Motor neuron (in vitro differentiated cells): ENCODE measurements at regions not wholly inside any gene's neighbourhood (a gene's known extent, or its start where the extent isn't known, plus 50 kb on each side); places are given as distances from the start of the nearest gene placed in this dataset.
A peak's percentile ranks its signal among the peaks of the same experiment; 100 is the strongest.

Experiments used
- ATAC-seq, 8 experiments: fragments of 200-7000 bp; cut with Tn5 transposase; replicated peaks in 6 of 8; 2 replicates each; pipeline ENCODE4 v1.8.0; 2021; ENCODE audit warnings: mild to moderate bottlenecking in 8 of 8, moderate library complexity in 8 of 8
- H3K27ac ChIP-seq, 2 donors: fragments of 250-450 bp; sonication (Bioruptor Pico); 2 replicates each; pipeline ENCODE4 v1.9.0; 2021; ENCODE audit warnings: antibody characterized with exemption in 2 of 2, mild to moderate bottlenecking in 2 of 2, moderate library complexity in 1 of 2
- H3K4me1 ChIP-seq, 2 donors: fragments of 250-450 bp; sonication (Bioruptor Pico); replicated peaks in 1 of 2; 2 replicates each; pipeline ENCODE4 v1.6.1; 2021; ENCODE audit warnings: antibody characterized with exemption in 2 of 2, mild to moderate bottlenecking in 2 of 2, moderate library complexity in 1 of 2
- H3K4me3 ChIP-seq, 5 donors: fragments of 250-450 bp; sonication (Bioruptor Pico); 2 replicates each; pipeline ENCODE4 v1.9.0; 2021; ENCODE audit warnings: antibody characterized with exemption in 5 of 5, mild to moderate bottlenecking in 5 of 5, moderate library complexity in 4 of 5
- WGBS, 10 experiments: fragments of 450-650 bp; shearing (Covaris generic); methylation state at CpG; one replicate each; pipeline ENCODE4 v1.0.0; 2022; 5-methylcytosine and 5-hydroxymethylcytosine counted together
- in situ Hi-C, 9 experiments: fragments of 400-800 bp; cut with MboI; loops; one replicate each; pipeline ENCODE4 v1.15.0; 2021; ENCODE audit warnings: low sequenced_read_pairs in 9 of 9, low pct_unique_long_range_greater_than_20kb in 2 of 9; ENCODE audit not compliant: unreplicated experiment in 9 of 9

DNA sequence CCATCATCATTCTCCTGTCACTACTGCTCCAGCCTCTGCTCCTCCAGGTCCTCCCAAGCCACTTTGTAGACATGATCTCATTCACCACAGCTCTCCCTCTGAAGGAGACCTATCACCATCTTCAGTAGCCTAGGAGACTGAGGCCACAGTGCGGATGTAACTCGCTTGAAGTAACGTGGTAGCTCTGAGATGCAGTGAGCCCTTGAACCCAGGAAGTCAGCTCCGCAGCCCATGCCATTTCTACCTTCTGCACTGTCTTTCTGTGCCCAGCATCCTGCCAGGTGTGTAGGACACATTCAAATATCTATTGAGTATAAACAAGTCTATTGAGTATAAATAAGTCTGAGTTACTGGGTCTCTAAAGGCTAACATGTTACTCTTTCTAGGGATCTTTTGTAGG lies 164.4 kb downstream of the CDH26 start:
- WGBS, 10 experiments = 20 to 100% (median 92%) methylated on average over 1 to 4 of the region's 4 CpGs; no CpG with 5 or more reads in 2 of the 10 experiments
- no peak overlapping the region for H3K4me3 ChIP-seq
- H3K27ac ChIP-seq = no peak overlapping the region
- in situ Hi-C loops = no loop called here
- ATAC-seq = no peak
- H3K4me1 ChIP-seq = peaks cover 15% of the 10 kb centered on the region in 2 donors

DNA sequence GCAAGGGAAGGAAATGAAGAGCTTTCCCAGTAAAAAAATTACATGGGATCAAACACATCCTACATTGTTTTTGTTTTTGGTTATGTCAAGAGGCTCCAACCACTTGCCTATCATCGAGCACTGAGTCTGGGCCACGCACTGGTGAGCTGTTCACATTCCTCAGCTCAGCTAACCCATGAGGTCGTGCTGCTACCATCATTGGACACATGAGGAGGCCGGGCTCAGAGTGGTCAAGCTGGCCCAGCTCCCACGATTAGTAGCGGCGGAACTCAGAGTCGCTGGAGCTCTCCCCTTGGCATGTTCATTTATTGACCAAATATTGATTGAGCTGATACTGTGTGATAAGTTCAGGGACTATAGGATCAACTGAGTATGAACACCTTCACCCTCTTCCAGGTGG lies 164.9 kb downstream of the CDH26 start:
- in situ Hi-C loops = no loop called here
- no peak overlapping the region for H3K4me3 ChIP-seq
- peaks cover 11 to 15% of the 10 kb centered on the region in 2 donors for H3K4me1 ChIP-seq
- 30 to 92% (median 59%) methylated on average over 2 to 4 of the region's 8 CpGs; no CpG with 5 or more reads in 4 of the 10 experiments for WGBS, 10 experiments
- H3K27ac ChIP-seq = no peak overlapping the region
- ATAC-seq = no peak

DNA sequence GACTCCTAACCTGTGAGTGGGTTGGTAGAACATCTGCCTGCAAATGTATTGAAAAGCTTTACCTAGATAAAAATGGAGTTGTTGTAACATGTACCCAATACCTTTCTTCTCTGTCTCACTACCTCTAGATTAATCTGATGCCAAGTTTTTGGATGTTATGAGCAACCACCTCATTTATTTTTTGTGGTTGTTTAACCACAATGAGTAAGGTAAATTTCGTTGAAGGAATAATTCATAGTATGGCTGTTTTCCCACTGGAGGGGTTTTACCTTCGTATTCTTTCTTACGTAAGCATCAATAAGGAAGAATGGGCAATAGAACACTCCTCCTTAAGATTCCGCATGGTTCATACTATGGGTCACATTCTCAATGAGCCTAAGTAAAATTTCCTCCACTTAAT lies 165.4 kb downstream of the CDH26 start:
- no peak for ATAC-seq
- Histone ChIP-seq H3K4me3 (no peak overlapping the region), H3K27ac (no peak overlapping the region), H3K4me1 (peaks cover 10 to 15% of the 10 kb centered on the region in 2 donors)
- in situ Hi-C loops = no loop called here
- 10 to 100% (median 68%) methylated on average over 2 to 4 of the region's 4 CpGs for WGBS, 10 experiments

DNA sequence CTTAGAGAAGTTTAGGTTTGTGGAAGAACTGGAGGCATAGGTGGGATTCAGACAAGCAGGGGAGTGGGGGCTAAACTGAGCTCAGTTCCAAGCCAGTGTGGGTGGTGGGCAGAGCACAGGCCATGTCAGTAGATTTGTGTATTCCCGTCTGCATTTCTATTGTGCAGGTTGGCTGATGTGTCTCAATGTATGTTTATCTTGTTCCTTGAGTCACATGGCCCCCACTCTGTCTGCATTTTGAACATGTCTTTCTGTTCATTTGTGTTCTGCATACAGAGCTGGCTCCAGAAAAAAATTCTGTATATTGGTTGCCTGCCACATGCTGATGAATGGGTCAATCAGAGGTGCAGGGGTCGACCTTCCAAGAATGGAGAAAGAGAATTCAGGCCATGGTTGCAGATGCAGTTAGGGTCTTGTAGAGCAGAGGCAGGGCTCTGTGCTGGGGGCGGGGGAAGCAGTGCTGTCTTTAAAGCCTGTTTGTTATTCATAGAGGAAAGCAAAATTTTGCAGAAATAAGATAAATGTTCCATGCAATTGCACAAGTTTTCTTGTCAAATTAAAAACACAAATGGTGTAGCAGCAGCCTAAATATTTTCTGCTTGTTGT lies 166.7 kb downstream of the CDH26 start:
- 0 to 91% (median 47%) methylated on average over 1 to 3 of the region's 3 CpGs; no CpG with 5 or more reads in 1 of the 10 experiments for WGBS, 10 experiments
- peak in 4 of 8 experiments; percentile 31 to 74 (median 64) for ATAC-seq
- peak overlapping the region in 1 of 2 donors; percentile 19 for H3K27ac ChIP-seq
- H3K4me1 ChIP-seq = peaks cover 10 to 15% of the 10 kb centered on the region in 2 donors
- H3K4me3 ChIP-seq = no peak overlapping the region
- in situ Hi-C loops = no loop called here

DNA sequence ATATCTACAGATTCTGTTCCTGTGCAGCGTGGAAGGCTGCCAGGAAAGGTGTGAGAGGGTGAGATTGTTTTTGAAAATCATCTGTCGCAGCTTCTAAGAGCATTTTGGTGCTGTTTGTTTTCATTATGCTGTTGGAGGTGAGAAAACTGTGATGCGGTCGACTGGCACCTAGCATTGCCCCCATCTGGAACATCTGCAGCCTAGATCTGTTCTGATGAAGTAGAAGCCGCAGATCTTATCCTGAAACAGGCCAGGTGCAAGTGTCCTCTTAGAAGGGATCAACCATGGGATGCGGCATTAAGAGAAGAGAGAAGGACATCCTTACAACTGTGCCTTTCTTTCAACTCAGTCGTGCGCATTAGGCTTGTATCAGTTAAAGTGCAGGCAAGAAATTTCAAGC lies 167.3 kb downstream of the CDH26 start:
- 17 to 100% (median 78%) methylated on average over 3 to 8 of the region's 8 CpGs; no CpG with 5 or more reads in 1 of the 10 experiments for WGBS, 10 experiments
- in situ Hi-C loops = no loop called here
- Histone ChIP-seq H3K4me3 (no peak overlapping the region), H3K4me1 (peaks cover 10 to 15% of the 10 kb centered on the region in 2 donors), H3K27ac (no peak overlapping the region)
- ATAC-seq = no peak

DNA sequence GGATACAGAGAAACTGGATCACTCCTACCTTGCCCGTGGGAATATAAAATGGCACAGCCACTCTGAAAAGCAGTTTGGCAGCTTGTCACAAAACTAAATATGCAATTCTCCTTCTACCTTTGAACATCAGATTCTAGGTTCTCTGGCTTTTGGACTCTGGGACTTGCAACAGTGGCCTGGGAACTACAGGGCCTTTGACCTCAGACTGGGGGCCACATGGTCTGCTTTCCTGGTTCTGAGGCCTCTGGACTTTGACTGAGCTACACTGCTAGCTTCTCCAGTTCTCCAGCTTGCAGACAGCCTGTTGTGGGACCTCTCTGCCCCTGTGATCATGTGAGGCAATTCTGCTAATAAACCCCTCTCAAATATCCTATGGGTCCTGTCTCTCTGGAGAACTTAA lies 168.8 kb downstream of the CDH26 start:
- in situ Hi-C loops = no loop called here
- peaks cover 10 to 15% of the 10 kb centered on the region in 2 donors for H3K4me1 ChIP-seq
- WGBS, 10 experiments = 0 to 100% (median 100%) methylated on average over 1 of the region's 1 CpG; no CpG with 5 or more reads in 6 of the 10 experiments

DNA sequence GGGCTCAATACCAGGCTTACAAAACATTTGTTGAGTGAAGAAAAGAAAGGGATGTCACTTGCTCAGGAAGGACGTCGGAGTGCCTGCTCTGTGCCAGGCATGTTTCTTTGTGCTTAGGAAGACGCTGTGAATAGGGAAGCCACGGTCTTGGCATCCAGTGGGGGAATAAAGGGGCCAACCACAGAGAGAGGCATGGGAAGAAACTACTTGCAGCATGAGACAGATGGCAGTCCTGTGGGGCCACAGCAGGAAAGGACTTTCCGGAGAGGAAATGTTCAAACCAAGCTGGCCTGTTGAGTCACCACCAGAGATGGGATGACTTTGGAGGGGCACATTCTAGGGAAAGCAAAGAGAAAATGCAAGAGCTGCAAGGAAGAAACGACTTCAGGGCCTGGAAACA lies 173.2 kb downstream of the CDH26 start:
- ATAC-seq = no peak
- no peak overlapping the region for H3K4me3 ChIP-seq
- H3K4me1 ChIP-seq = no peaks in the 10 kb centered on the region
- 20 to 100% (median 51%) methylated on average over 1 to 5 of the region's 6 CpGs; no CpG with 5 or more reads in 3 of the 10 experiments for WGBS, 10 experiments
- in situ Hi-C loops = no loop called here
- H3K27ac ChIP-seq = no peak overlapping the region

More for the DNA sequence above, 168.8 kb downstream of the CDH26 start:
- Histone ChIP-seq H3K27ac (no peak overlapping the region), H3K4me3 (no peak overlapping the region)
- ATAC-seq = no peak

DNA sequence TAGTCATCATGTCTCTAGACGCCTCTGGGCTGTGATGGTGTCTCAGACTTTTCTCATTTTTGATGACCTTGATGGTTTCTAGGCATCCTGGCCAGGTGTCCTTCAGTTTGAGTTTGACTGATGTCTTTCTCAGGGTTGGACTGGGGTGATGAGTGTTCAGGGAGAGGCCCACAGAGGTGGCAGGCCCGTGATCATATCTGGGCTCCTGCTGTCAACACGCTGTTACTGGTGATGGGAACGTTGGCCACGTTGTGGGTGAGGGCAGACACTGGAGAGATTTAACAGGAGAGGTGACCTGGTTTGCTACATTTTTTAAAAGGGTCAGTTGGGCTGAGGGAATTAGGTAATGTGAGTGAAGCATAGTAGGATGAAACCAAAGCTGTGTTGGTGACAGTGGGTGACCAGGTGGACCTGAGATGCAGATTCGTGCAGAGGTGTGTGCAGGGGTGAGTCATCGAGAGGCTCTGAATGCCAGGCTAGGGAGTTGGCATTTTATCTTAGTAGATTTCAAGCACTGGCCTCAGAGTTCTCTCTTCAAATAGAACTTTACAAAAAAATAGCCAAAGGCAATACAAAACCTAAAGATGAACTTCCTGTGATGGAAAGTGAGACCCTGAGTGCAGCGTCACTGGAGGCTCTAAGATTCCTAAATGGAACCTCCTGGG lies 174.1 kb downstream of the CDH26 start:
- Histone ChIP-seq H3K27ac (no peak overlapping the region), H3K4me1 (no peaks in the 10 kb centered on the region), H3K4me3 (no peak overlapping the region)
- WGBS, 10 experiments = 36 to 100% (median 75%) methylated on average over 1 to 6 of the region's 8 CpGs; no CpG with 5 or more reads in 2 of the 10 experiments
- ATAC-seq = no peak
- in situ Hi-C loops = no loop called here

DNA sequence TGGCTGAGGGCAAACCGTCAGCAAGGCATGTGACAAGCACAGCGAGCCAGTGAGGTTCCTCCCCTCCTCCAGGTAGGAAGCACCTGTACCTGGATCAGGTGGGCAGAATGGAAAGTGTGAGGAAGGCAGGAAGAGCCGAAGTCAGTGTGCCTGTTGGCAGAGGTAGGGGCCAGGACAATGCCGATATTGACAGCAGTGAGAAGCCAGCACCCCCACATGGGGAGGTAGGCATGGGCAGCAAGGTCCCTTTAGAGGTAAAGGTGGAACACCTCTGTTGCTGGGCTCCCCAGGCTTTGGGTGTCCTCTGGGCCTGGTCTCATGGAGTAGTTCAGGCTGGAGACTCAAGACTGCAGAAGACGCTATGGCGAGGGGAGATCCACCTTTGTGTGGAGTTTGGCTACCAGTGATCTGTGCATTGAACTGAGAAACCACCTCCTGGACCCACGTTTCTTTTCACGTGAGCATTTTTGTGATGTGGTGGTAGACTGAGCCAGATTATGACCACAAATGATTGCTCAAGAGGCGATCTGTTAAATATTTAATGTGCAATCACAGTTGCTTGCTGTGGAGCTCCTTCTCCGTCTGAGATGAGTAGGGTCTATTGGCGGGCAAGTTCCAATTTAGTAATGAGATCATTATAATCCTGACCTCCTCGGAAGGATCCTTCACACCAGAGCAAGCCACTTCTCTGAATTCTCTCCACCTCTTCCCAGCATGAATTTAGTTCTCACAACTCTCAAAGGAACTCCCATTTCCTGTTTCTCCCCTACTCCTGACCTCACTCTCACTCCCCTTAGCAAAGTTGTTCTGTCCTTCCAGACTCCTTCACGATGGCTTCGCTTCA lies 174.8 kb downstream of the CDH26 start:
- no peak overlapping the region for H3K4me3 ChIP-seq
- H3K4me1 ChIP-seq = no peaks in the 10 kb centered on the region
- ATAC-seq = peak in 1 of 8 experiments; percentile 65
- no peak overlapping the region for H3K27ac ChIP-seq
- WGBS, 10 experiments = 60 to 93% (median 82%) methylated on average over 2 to 12 of the region's 14 CpGs
- in situ Hi-C loops = no loop called here

DNA sequence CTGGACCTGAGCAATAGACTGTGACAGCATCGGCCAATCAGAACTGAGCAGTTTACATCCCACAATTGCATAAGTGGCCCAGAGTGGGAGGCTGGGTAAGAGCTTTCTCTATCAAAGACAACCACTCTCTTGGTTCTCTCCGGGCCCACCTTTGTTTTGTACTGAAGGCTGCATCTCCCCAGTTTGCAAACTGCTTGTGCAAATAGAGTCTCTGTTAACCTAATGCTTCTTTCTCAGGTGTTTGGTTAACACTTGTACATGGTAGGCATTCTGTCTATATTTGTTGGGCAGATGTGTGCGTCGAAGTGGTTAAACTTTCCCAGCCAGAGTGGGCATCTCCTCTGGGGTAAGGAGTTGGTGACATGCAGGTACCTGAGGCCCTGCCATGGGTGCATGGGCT lies 177.1 kb downstream of the CDH26 start:
- no peak overlapping the region for H3K4me3 ChIP-seq
- no peak for ATAC-seq

DNA sequence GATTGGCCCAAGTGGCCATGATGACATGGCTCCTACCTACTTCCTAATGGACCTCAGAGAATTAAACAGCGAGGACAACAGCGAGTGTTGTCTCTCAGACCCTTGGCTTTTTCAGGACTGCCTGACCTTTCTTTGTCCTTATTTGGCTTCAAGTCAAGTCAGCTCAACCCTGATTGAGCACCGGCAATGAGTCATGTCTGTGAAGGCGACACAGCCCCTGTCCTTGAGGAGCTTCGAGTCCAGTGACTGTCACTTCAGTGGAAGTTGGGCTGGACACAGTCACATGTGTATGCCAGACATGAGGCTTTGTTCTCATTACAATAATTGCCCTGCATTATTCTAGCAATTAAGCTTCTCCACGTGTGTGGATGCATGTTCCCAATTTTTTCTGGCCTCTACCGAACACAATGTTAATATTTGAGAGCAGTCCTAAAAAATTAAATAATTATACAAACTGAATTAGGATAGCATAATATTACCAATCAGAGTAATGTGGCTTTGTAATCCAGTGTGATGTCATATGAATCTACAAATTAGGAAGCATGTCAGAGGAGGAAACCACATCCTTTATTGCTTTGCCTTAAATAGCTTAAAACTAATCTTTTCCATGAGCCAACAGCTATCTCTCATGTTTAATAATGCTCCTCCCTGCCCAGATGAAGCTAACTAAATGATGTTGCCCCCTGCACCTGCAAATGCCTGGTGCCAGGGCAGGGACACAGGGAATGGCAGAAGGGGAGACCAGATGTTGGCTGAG lies 178.6 kb downstream of the CDH26 start:
- Histone ChIP-seq H3K27ac (no peak overlapping the region), H3K4me1 (peaks cover 0 to 11% of the 10 kb centered on the region in 2 donors), H3K4me3 (no peak overlapping the region)
- in situ Hi-C loops = no loop called here
- WGBS, 10 experiments = 0 to 100% (median 78%) methylated on average over 1 to 7 of the region's 7 CpGs; no CpG with 5 or more reads in 1 of the 10 experiments
- ATAC-seq = no peak

More for the DNA sequence above, 177.1 kb downstream of the CDH26 start:
- no peak overlapping the region for H3K27ac ChIP-seq
- in situ Hi-C loops = no loop called here
- peaks cover 0 to 7% of the 10 kb centered on the region in 2 donors for H3K4me1 ChIP-seq
- WGBS, 10 experiments = 57 to 100% (median 90%) methylated on average over 1 to 4 of the region's 4 CpGs; no CpG with 5 or more reads in 5 of the 10 experiments

DNA sequence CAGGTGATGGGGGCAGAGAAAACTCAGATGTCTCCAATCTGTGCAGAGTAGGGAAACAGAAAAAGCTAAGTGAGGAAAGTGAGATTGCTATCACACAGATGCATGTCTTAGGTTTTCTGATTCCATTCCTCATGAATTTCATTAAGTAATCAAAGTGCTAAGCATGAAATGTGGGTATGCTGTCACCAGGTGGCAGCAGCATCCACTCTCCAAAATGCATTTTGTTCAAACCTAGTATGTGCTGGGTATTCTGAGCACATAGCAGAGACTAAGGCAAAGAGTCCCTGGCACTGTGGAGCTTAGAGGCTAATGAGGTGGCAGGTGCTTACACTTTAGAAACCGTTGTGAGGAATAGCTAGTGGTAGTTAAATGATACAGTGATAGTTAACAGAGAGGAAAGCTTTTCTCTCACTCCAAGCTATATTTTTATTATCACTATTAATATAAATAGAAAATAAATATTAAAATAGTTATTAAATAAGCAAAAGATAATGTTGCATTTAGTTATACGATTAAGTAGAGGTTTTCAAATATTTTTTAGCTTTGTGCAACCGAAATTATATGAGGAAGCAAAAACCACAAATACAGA lies 179.5 kb downstream of the CDH26 start:
- 4 to 90% (median 60%) methylated on average over 2 to 3 of the region's 3 CpGs for WGBS, 10 experiments
- Histone ChIP-seq H3K4me3 (no peak overlapping the region), H3K4me1 (peaks cover under 1 to 20% of the 10 kb centered on the region in 2 donors), H3K27ac (no peak overlapping the region)
- peak in 3 of 8 experiments; percentile 32 to 69 (median 55) for ATAC-seq
- in situ Hi-C loops = no loop called here
